DMS153 (cell line): ENCODE measurements at regions not wholly inside any gene's neighbourhood (a gene's known extent, or its start where the extent isn't known, plus 50 kb on each side); places are given as distances from the start of the nearest gene placed in this dataset.
"Not testable (repeated sequence)": the region's sequence is repeated elsewhere in the genome, so short reads cannot be mapped to it uniquely, and the experiment has no call there.

Source experiments
- DNase-seq: peaks from one replicate; lab custom pipeline; 2025; lab: John Stamatoyannopoulos, UW

- not testable (repeated sequence) for DNase-seq
These were observed 53.6 kb downstream of the SRGAP2 start for GRCh38 chr1:206256935-206257334.

GRCh38 chr1:206261473-206261872 is 58.1 kb downstream of the SRGAP2 start:
- DNase-seq: not testable (repeated sequence)

- not testable (repeated sequence) for DNase-seq
These were observed 59.1 kb downstream of the SRGAP2 start for GRCh38 chr1:206262424-206262823.

- not testable (repeated sequence) for DNase-seq
These were observed 61.6 kb downstream of the SRGAP2 start for GRCh38 chr1:206264916-206265315.

- DNase-seq: not testable (repeated sequence)
These were observed 67.8 kb downstream of the SRGAP2 start for GRCh38 chr1:206271153-206271552.

- not testable (repeated sequence) for DNase-seq
These were observed 69.8 kb downstream of the SRGAP2 start for GRCh38 chr1:206273104-206273503.

GRCh38 chr1:206276143-206276542 is 72.8 kb downstream of the SRGAP2 start:
- not testable (repeated sequence) for DNase-seq

- not testable (repeated sequence) for DNase-seq
These were observed 75.3 kb downstream of the SRGAP2 start for GRCh38 chr1:206278683-206279082.

- not testable (repeated sequence) for DNase-seq
These were observed 77.3 kb downstream of the SRGAP2 start for GRCh38 chr1:206280683-206281082.

- not testable (repeated sequence) for DNase-seq
These were observed 78.7 kb downstream of the SRGAP2 start for GRCh38 chr1:206281912-206282654.

GRCh38 chr1:206285024-206285960 is 82.0 kb downstream of the SRGAP2 start:
- not testable (repeated sequence) for DNase-seq

GRCh38 chr1:206287759-206288158 is 84.4 kb downstream of the SRGAP2 start:
- not testable (repeated sequence) for DNase-seq

GRCh38 chr1:206288453-206288852 is 85.1 kb downstream of the SRGAP2 start:
- DNase-seq: not testable (repeated sequence)

GRCh38 chr1:206297145-206298031 is 94.0 kb downstream of the SRGAP2 start:
- not testable (repeated sequence) for DNase-seq

- DNase-seq: not testable (repeated sequence)
These were observed 94.7 kb downstream of the SRGAP2 start for GRCh38 chr1:206298032-206298392.

GRCh38 chr1:206299181-206299791 is 95.9 kb downstream of the SRGAP2 start:
- not testable (repeated sequence) for DNase-seq

- not testable (repeated sequence) for DNase-seq
These were observed 96.6 kb downstream of the SRGAP2 start for GRCh38 chr1:206299942-206300341.

- not testable (repeated sequence) for DNase-seq
These were observed 98.7 kb downstream of the SRGAP2 start for GRCh38 chr1:206302056-206302455.

GRCh38 chr1:206307442-206307841 is 104.1 kb downstream of the SRGAP2 start:
- DNase-seq: not testable (repeated sequence)

GRCh38 chr1:206310948-206311347 is 107.6 kb downstream of the SRGAP2 start:
- DNase-seq: not testable (repeated sequence)

GRCh38 chr1:206311611-206312273 is 108.4 kb downstream of the SRGAP2 start:
- not testable (repeated sequence) for DNase-seq
